IMR-90 (cell line): ENCODE measurements at regions not wholly inside any gene's neighbourhood (a gene's known extent, or its start where the extent isn't known, plus 50 kb on each side); places are given as distances from the start of the nearest gene placed in this dataset.

Experiments used
- ATAC-seq: fragments of 200-7000 bp; cut with Tn5 transposase; 2 replicates; pipeline ENCODE4 v1.9.1; 2020; ENCODE audit warnings: low read depth, mild to moderate bottlenecking, moderate library complexity
- BruUV-seq: library from RNA; stranded (reverse); fragments of 400-500 nt; replicated peaks from 2 replicates; lab custom pipeline; 2021; lab: Mats Ljungman, UMichigan
- CTCF ChIA-PET: fragments of 300-600 bp; formaldehyde crosslinking; extraction: SDS; loops from one replicate; lab custom pipeline; 2021; ENCODE audit warnings: antibody characterized with exemption; lab: Yijun Ruan, JAX
- POLR2A ChIA-PET: fragments of 300-600 bp; sonication (Branson Sonifier 250); formaldehyde crosslinking; loops from one replicate; lab custom pipeline; 2022; ENCODE audit warnings: antibody characterized with exemption; ENCODE audit not compliant: unreplicated experiment; lab: Charles Lee
- DNase-seq: peaks from one replicate; pipeline ENCODE4 v3.0.0; 2013
- H2AFZ ChIP-seq: replicated peaks from 2 replicates; pipeline ENCODE3; 2013; ENCODE audit warnings: low read length, mild to moderate bottlenecking; ENCODE audit not compliant: poor library complexity
- H2AK5ac ChIP-seq: 2 replicates; pipeline ENCODE4 v1.6.1; 2013; ENCODE audit warnings: low read depth, low read length, inconsistent platforms
- H2AK9ac ChIP-seq: replicated peaks from 2 replicates; pipeline ENCODE3; 2013; ENCODE audit warnings: mild to moderate bottlenecking, low read depth, low read length, moderate library complexity; ENCODE audit not compliant: poor library complexity
- H2BK120ac ChIP-seq: 2 replicates; pipeline ENCODE4 v1.6.1; 2013; ENCODE audit warnings: low read depth, low read length, inconsistent platforms
- H2BK15ac ChIP-seq: 3 replicates; pipeline ENCODE4 v1.6.1; 2013; ENCODE audit warnings: low read depth, low read length, inconsistent platforms
- H2BK20ac ChIP-seq: 2 replicates; pipeline ENCODE4 v1.6.1; 2013; ENCODE audit warnings: low read depth, mild to moderate bottlenecking, inconsistent platforms, low read length, moderate library complexity
- H2BK5ac ChIP-seq: 2 replicates; pipeline ENCODE4 v1.6.1; 2013; ENCODE audit warnings: mild to moderate bottlenecking, low read depth, low read length, inconsistent platforms; ENCODE audit not compliant: poor library complexity, severe bottlenecking
- H3K14ac ChIP-seq: replicated peaks from 2 replicates; pipeline ENCODE4 v1.6.1; 2013; ENCODE audit warnings: low read depth, low read length, inconsistent platforms
- H3K18ac ChIP-seq: 2 replicates; pipeline ENCODE4 v1.6.1; 2013; ENCODE audit warnings: low read depth, low read length, control low read depth
- H3K23ac ChIP-seq: 2 replicates; pipeline ENCODE4 v1.6.1; 2013; ENCODE audit warnings: low read depth, low read length, inconsistent platforms
- H3K27ac ChIP-seq: 2 replicates; pipeline ENCODE4 v1.5.1; 2013; ENCODE audit warnings: mild to moderate bottlenecking, control low read depth, low read length; ENCODE audit not compliant: insufficient read depth
- H3K27me3 ChIP-seq: 2 replicates; pipeline ENCODE4 v1.6.1; 2013; ENCODE audit warnings: low read length; ENCODE audit not compliant: control insufficient read depth, insufficient read depth
- H3K36me3 ChIP-seq: 2 replicates; pipeline ENCODE4 v1.6.1; 2013; ENCODE audit warnings: low read length, mixed read lengths; ENCODE audit not compliant: control insufficient read depth, insufficient read depth
- H3K4ac ChIP-seq: 2 replicates; pipeline ENCODE4 v1.6.1; 2013; ENCODE audit warnings: low read depth, low read length, inconsistent platforms
- H3K4me1 ChIP-seq: 2 replicates; pipeline ENCODE4 v1.6.1; 2013; ENCODE audit warnings: low read length, mixed read lengths; ENCODE audit not compliant: control insufficient read depth, insufficient read depth
- H3K4me2 ChIP-seq: 2 replicates; pipeline ENCODE4 v1.6.1; 2013; ENCODE audit warnings: low read depth, mild to moderate bottlenecking, control low read depth, low read length, moderate library complexity
- H3K4me3 ChIP-seq: 2 replicates; pipeline ENCODE4 v1.5.1; 2013; ENCODE audit warnings: low read depth, mild to moderate bottlenecking, control low read depth, low read length, moderate library complexity; ENCODE audit not compliant: insufficient read depth
- H3K56ac ChIP-seq: 2 replicates; pipeline ENCODE4 v1.6.1; 2013; ENCODE audit warnings: low read length, inconsistent platforms; ENCODE audit not compliant: insufficient read depth; ENCODE audit errors: extremely low read depth
- H3K79me1 ChIP-seq, 2 experiments: 2 replicates each; pipeline ENCODE4 v1.6.1; 2013; ENCODE audit warnings: low read length in 2 of 2, inconsistent platforms in 1 of 2, low read depth in 1 of 2
- H3K9ac ChIP-seq: 2 replicates; pipeline ENCODE4 v1.6.1; 2013; ENCODE audit warnings: low read depth, low read length, control low read depth
- H3K9me1 ChIP-seq: 2 replicates; pipeline ENCODE4 v1.6.1; 2013; ENCODE audit warnings: low read length, inconsistent platforms; ENCODE audit not compliant: insufficient read depth
- H3K9me3 ChIP-seq: 2 replicates; pipeline ENCODE4 v1.6.1; 2013; ENCODE audit warnings: low read length; ENCODE audit not compliant: control insufficient read depth, insufficient read depth
- H4K20me1 ChIP-seq: 2 replicates; pipeline ENCODE4 v1.6.1; 2013; ENCODE audit warnings: low read length, inconsistent platforms; ENCODE audit not compliant: insufficient read depth
- H4K5ac ChIP-seq: 2 replicates; pipeline ENCODE4 v1.6.1; 2013; ENCODE audit warnings: mild to moderate bottlenecking, low read depth, low read length, control low read depth
- H4K8ac ChIP-seq, 2 experiments: 2 replicates each; pipeline ENCODE4 v1.6.1; 2013; ENCODE audit warnings: low read depth in 2 of 2, low read length in 2 of 2, control low read depth in 1 of 2, inconsistent platforms in 1 of 2
- H4K91ac ChIP-seq: 2 replicates; pipeline ENCODE4 v1.6.1; 2013; ENCODE audit warnings: low read depth, low read length, inconsistent platforms; ENCODE audit not compliant: insufficient read depth
- BHLHE40 ChIP-seq: fragments of 150-350 bp; IDR thresholded peaks from 2 replicates; pipeline ENCODE4 v1.6.1; 2016; ENCODE audit warnings: mild to moderate bottlenecking, low read depth, low read length
- CEBPB ChIP-seq: IDR thresholded peaks from 2 replicates; pipeline ENCODE4 v1.6.1; 2012; ENCODE audit warnings: low read depth, low read length, improper control_type of control experiment
- CHD1 ChIP-seq: IDR thresholded peaks from 2 replicates; pipeline ENCODE4 v1.6.1; 2012; ENCODE audit warnings: low read depth, low read length, improper control_type of control experiment
- FOS ChIP-seq: fragments of 150-350 bp; IDR thresholded peaks from 2 replicates; pipeline ENCODE4 v1.6.1; 2016; ENCODE audit warnings: low read depth, low read length
- MAFK ChIP-seq: IDR thresholded peaks from 2 replicates; pipeline ENCODE4 v1.6.1; 2012; ENCODE audit warnings: low read depth, low read length, improper control_type of control experiment
- MAZ ChIP-seq: IDR thresholded peaks from 2 replicates; pipeline ENCODE4 v1.6.1; 2012; ENCODE audit warnings: low read depth, mild to moderate bottlenecking, low read length, improper control_type of control experiment, moderate library complexity, borderline replicate concordance
- MXI1 ChIP-seq: IDR thresholded peaks from 2 replicates; pipeline ENCODE4 v1.6.1; 2012; ENCODE audit warnings: low read depth, mild to moderate bottlenecking, low read length, moderate library complexity, borderline replicate concordance
- NFE2L2 ChIP-seq: fragments of 150-350 bp; IDR thresholded peaks from 2 replicates; pipeline ENCODE4 v1.6.1; 2016; ENCODE audit warnings: low read depth, mild to moderate bottlenecking, low read length
- POLR2A ChIP-seq: IDR thresholded peaks from 2 replicates; pipeline ENCODE4 v1.6.1; 2012; ENCODE audit warnings: mild to moderate bottlenecking, low read depth, low read length
- RAD21 ChIP-seq: IDR thresholded peaks from 2 replicates; pipeline ENCODE4 v1.6.1; 2012; ENCODE audit warnings: low read length, improper control_type of control experiment
- RCOR1 ChIP-seq: IDR thresholded peaks from 2 replicates; pipeline ENCODE4 v1.6.1; 2012; ENCODE audit warnings: mild to moderate bottlenecking, low read length, improper control_type of control experiment; ENCODE audit not compliant: insufficient replicate concordance
- RFX5 ChIP-seq: IDR thresholded peaks from 2 replicates; pipeline ENCODE4 v1.8.0; 2012; ENCODE audit warnings: low read depth, mild to moderate bottlenecking, low read length, moderate library complexity
- SMC3 ChIP-seq: fragments of 150-350 bp; IDR thresholded peaks from 2 replicates; pipeline ENCODE4 v1.6.1; 2016; ENCODE audit warnings: low read depth, mild to moderate bottlenecking, antibody characterized with exemption, low read length, moderate library complexity
- WGBS, 2 experiments: methylation state at CpG; one replicate each; pipeline versions ENCODE4 v1.1.5 to v1.1.7; 2013; ENCODE audit warnings: missing lambda C conversion rate in 2 of 2; ENCODE audit not compliant: insufficient read length in 1 of 2; ENCODE audit errors: extremely low coverage in 2 of 2; 5-methylcytosine and 5-hydroxymethylcytosine counted together
- dilution Hi-C: fragments of 300-500 bp; cut with HindIII; formaldehyde crosslinking; loops from one replicate; pipeline ENCODE4 v1.14.3; 2018; ENCODE audit warnings: low sequenced_read_pairs; ENCODE audit not compliant: unreplicated experiment
- in situ Hi-C: fragments of 300-500 bp; cut with MboI; formaldehyde crosslinking; loops from 3 replicates; pipeline ENCODE4 v1.14.3; 2019; ENCODE audit warnings: low sequenced_read_pairs, inconsistent platforms, mixed read lengths
- intact Hi-C: fragments of 100-400 bp; cut with micrococcal nuclease; formaldehyde crosslinking; loops from 2 replicates; pipeline ENCODE4 v1.10.0; 2022
- TF ChIP-seq, protein P1 (sequence below): fragments of 150-350 bp; IDR thresholded peaks from 2 replicates; pipeline ENCODE4 v1.6.1; 2016; ENCODE audit warnings: low read depth, mild to moderate bottlenecking, low read length, moderate library complexity, borderline replicate concordance
- TF ChIP-seq, protein P2 (sequence below): conservative IDR thresholded peaks from 2 replicates; pipeline ENCODE4 v1.5.1; 2012; ENCODE audit warnings: mild to moderate bottlenecking, low read depth, low read length, improper control_type of control experiment
- TF ChIP-seq, protein P3 (sequence below): fragments of 150-350 bp; IDR thresholded peaks from 2 replicates; pipeline ENCODE4 v1.6.1; 2017; ENCODE audit warnings: mild to moderate bottlenecking, antibody characterized with exemption, low read length, low read depth

DNA sequence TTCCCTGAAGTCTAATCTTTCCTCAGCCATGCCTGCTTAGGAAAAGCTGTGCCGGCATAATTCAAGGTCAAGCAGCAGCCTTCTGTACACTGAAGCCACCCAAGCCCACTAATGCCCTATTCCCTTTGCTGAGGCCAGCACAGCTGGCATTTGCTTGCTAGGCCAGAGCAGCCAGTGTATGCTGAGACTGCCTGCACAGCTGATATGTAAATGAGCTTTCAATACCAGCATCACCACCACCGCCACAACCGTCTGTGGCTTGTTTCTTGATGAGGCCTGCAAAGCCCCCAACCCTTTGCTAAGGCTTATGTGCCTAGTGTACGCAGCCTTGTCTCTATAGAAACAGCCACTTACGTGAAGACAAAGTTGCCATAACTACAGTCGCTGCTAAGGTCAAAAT lies 56.3 kb upstream of the TNRC6B start:
- H4K5ac ChIP-seq, result no peak overlapping the region
- H3K14ac ChIP-seq, result no peak overlapping the region
- no peak overlapping the region for H3K4me3 ChIP-seq
- ChIA-PET POLR2A (interaction anchor here (0.6 kb wide), 2 partner anchors 77 to 583 kb away, joined by 3 to 4 read pairs; no protein-coding TSS in a partner anchor), CTCF (no interaction called here)
- H4K91ac ChIP-seq, result no peak overlapping the region
- H3K4me1 ChIP-seq, result no peaks in the 10 kb centered on the region
- intact Hi-C loops (no loop called here), dilution Hi-C loops (no loop called here), in situ Hi-C loops (no loop called here)
- no peaks in the 10 kb centered on the region for H3K9me1 ChIP-seq
- no peak overlapping the region for H3K18ac ChIP-seq
- no peak overlapping the region for H3K4me2 ChIP-seq
- H3K4ac ChIP-seq, result no peak overlapping the region
- H3K36me3 ChIP-seq, result no peaks in the 10 kb centered on the region
- no peak overlapping the region for H2BK20ac ChIP-seq
- DNase-seq (no peak), ATAC-seq (no peak)
- no peak overlapping the region for H3K9ac ChIP-seq
- H2BK15ac ChIP-seq, result no peak overlapping the region
- H3K79me1 ChIP-seq, result no peaks in the 10 kb centered on the region
- H3K56ac ChIP-seq, result no peak overlapping the region
- H2BK5ac ChIP-seq, result no peak overlapping the region
- TF ChIP-seq RAD21 (no peak), POLR2A (no peak), SMC3 (no peak), CEBPB (no peak), BHLHE40 (no peak), MAFK (no peak), NFE2L2 (no peak), FOS (no peak), CHD1 (no peak), RCOR1 (no peak), MXI1 (no peak), RFX5 (no peak), MAZ (no peak)
- TF ChIP-seq, protein P1, sequence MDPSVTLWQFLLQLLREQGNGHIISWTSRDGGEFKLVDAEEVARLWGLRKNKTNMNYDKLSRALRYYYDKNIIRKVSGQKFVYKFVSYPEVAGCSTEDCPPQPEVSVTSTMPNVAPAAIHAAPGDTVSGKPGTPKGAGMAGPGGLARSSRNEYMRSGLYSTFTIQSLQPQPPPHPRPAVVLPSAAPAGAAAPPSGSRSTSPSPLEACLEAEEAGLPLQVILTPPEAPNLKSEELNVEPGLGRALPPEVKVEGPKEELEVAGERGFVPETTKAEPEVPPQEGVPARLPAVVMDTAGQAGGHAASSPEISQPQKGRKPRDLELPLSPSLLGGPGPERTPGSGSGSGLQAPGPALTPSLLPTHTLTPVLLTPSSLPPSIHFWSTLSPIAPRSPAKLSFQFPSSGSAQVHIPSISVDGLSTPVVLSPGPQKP, result no peak
- TF ChIP-seq, protein P2, sequence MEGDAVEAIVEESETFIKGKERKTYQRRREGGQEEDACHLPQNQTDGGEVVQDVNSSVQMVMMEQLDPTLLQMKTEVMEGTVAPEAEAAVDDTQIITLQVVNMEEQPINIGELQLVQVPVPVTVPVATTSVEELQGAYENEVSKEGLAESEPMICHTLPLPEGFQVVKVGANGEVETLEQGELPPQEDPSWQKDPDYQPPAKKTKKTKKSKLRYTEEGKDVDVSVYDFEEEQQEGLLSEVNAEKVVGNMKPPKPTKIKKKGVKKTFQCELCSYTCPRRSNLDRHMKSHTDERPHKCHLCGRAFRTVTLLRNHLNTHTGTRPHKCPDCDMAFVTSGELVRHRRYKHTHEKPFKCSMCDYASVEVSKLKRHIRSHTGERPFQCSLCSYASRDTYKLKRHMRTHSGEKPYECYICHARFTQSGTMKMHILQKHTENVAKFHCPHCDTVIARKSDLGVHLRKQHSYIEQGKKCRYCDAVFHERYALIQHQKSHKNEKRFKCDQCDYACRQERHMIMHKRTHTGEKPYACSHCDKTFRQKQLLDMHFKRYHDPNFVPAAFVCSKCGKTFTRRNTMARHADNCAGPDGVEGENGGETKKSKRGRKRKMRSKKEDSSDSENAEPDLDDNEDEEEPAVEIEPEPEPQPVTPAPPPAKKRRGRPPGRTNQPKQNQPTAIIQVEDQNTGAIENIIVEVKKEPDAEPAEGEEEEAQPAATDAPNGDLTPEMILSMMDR, result no peak
- TF ChIP-seq, protein P3, sequence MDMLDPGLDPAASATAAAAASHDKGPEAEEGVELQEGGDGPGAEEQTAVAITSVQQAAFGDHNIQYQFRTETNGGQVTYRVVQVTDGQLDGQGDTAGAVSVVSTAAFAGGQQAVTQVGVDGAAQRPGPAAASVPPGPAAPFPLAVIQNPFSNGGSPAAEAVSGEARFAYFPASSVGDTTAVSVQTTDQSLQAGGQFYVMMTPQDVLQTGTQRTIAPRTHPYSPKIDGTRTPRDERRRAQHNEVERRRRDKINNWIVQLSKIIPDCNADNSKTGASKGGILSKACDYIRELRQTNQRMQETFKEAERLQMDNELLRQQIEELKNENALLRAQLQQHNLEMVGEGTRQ, result no peak
- no peak overlapping the region for H3K27ac ChIP-seq
- BruUV-seq, result no TSS peak
- H2AK9ac ChIP-seq, result no peak overlapping the region
- 71% methylated on average over 1 of the region's 6 CpGs; no CpG with 5 or more reads in 1 of the 2 experiments for WGBS, 2 experiments
- no peaks in the 10 kb centered on the region for H3K27me3 ChIP-seq
- no peak overlapping the region for H2AFZ ChIP-seq
- no peak overlapping the region for H4K8ac ChIP-seq
- no peak overlapping the region for H2AK5ac ChIP-seq
- no peak overlapping the region for H2BK120ac ChIP-seq
- H3K9me3 ChIP-seq, result no peaks in the 10 kb centered on the region
- H4K20me1 ChIP-seq, result no peaks in the 10 kb centered on the region
- no peak overlapping the region for H3K23ac ChIP-seq
